NCI-H226 (cell line): ENCODE measurements at regions not wholly inside any gene's neighbourhood (a gene's known extent, or its start where the extent isn't known, plus 50 kb on each side); places are given as distances from the start of the nearest gene placed in this dataset.

Source experiments
- DNase-seq: peaks from one replicate; pipeline ENCODE4 v3.0.0-alpha.2; 2015

DNA sequence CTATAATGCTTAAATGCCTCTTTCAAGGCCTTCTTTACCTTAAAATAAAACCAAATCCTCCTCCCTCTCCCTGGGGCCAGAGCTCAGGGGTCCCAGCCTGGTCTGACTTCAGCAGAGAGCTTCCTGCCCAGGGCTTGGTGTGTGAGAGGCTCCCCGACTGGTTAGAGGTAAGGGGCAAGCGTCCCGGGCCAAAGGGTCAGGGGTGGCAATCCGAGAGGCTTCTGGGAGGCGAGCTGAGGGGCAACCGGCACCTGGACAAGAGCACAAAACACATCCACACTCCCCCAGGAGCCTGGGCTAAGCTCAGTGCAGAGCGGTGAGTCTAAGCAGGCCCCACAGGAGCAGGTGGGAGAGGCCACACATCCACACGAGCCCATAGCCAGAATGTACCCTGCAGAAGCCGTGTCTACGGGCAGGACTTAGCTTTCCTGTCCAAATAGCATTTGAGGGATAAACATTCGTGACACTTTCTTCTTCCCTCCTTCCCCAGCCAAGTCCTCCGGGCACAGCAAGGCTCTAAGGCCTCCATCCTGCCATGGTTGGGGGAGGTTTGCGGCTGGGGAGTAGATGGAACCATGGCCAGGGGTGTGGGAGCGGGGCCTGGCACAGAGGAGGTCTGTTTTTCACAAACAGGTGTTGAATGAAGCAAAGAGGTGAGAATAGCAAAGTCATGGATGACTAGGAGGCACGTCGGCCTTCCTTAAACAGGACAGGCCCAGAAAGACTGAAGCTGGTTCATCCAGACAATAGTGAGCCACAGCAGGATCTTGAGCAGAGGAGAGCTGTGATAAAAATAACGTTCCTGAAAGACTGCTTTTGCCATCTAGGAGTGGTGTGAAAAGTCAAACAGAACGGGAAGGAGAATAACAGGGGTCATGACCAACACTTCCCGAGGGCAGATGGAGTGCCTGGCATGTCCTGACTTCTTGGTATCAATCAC lies 98.7 kb upstream of the IQSEC1 start:
- no peak for DNase-seq

DNA sequence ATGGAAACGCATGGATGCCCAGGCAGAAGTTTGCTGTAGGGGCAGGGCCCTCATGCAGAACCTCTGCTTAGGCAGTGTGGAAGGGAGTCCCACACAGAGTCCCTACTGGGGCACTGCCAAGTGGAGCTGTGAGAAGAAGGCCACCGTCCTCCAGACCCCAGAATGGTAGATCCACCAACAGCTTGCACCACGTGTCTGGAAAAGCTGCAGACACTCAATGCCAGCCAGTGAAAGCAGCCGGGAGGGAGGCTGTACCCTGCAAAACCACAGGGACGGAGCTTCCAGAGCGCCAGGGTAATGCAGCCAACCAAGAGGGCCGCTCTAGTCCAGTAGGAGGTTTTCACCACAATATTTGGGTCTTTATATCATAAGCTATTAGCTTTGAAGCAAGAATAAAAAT lies 97.1 kb upstream of the IQSEC1 start:
- no peak for DNase-seq

GRCh38 chr3:13168391-13168790 lies 95.2 kb upstream of the IQSEC1 start:
- DNase-seq = no peak

GRCh38 chr3:13167829-13168228 lies 94.6 kb upstream of the IQSEC1 start:
- DNase-seq = no peak

- no peak for DNase-seq
These were observed 94.0 kb upstream of the IQSEC1 start for GRCh38 chr3:13167064-13167743.

- DNase-seq = no peak
These were observed 93.2 kb upstream of the IQSEC1 start for GRCh38 chr3:13166243-13167063.

DNA sequence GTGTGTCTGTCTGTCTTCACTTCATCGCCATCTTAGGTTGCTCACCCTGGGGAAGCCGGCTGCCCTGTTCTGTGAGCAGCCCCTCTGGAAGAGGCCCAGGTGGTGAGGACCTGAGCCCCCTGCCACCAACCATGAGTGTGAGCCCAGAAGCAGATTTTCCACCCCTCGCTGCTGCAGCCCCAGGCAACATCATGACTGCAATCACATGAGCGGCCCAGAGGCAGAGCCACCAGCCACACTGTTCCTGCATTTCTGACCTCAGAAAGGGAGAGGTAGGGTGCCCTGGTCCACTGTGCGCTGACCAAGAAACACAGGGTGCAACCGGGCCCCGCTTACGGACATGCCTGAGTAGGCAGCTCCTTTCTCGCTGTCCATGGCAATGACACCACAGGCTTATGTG lies 92.3 kb upstream of the IQSEC1 start:
- DNase-seq = no peak

DNA sequence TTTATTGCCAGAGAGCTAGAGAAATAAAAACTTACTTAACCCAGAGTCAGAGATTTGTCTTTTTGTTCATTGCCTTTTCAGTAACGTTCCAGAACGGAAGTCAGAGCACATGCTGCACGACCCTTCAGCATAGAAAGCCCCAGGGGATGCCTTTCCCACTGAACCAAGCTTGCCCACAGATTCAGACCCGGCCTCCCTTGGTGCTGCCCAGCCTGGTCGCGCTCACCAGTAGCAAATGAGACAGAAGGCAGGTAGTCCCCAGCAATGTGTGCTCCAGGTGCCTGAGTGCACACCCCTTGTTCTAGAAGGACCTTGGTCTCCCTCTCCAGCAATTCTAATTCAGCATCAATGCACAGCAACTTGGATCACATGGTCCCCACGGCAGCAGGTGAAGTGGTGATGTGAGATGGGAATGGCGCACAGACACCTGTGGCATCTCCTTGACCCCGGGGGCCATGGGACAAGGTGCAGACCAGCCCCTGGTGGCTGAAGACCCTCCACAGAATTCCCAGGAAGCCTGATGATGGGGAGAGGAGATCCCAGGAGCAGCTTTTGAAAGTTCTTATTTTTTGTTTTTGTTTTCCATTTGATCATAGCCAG lies 91.8 kb upstream of the IQSEC1 start:
- no peak for DNase-seq

GRCh38 chr3:13163848-13164382 lies 90.7 kb upstream of the IQSEC1 start:
- no peak for DNase-seq

DNA sequence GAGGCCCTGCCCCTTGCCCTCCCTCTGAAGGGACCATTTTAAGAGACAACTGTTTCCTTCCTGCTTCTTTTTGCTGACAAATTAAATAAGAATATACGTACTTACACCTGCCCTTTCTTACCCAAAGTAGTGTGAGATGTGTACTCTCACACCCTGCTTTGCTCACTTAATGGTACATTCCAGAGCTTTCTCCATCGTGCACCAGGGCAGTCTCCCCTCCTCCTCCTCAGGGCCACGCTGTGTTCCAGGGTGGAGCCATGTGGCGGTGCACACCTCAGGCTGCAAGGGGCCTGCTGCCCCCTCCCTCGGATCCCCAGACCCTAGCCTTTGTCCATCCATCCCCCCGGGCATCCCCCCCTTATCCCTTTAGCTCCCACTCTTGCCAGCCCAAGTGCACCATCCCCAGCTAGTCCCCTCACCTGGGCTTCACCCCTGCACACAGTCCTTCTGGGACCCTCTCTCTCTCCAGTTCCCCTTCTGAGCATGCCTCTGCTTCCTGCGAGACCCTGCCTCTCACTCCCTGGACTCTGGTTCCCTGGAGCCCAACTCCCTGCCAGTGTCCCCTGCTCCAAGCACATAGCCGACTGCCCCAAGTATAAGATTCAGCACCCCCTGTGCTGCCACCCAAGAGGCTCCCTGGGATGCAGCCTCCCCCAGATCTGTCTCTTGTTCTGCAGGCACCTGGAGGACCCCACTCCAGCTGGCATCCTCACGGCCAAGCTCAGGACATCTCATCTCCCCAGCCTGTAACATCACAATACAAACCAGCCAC lies 89.5 kb upstream of the IQSEC1 start:
- no peak for DNase-seq

- DNase-seq = no peak
These were observed 88.7 kb upstream of the IQSEC1 start for GRCh38 chr3:13161771-13162535.

DNA sequence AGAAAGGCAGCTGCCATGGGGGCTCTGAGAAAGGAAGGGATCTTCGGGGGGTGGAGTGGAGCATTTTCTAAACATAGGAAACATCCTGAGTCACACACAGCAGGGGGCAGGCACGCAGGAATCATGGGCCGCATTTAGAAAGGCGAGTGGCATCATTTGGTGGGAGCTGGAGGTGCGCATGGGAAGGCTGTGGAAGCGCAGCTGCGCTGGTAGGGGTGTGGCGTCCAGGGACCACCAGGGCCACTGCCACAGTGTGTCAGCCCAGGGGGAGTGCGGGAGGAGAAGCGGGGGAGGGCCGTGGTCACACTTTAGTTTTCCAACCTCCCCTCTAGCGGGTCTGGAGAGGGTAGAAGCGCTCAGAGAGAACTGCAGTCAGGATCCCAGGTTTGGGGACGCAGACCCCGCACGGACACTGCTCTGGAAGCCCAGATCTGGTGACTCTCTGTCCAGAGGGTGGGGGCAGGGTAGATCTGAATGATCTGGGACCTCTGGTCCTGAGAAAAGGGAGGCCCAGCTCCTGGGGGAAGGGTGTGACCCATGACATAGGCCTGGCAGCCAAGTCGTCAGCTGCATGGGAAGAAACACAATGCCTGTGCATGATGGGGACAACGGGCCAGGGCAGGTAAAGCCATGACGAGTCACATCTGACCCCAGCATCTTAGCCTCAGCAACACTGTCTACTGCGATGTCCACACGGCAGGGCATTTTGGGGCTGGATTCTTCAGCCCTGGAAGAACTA lies 88.0 kb upstream of the IQSEC1 start:
- DNase-seq = no peak

DNA sequence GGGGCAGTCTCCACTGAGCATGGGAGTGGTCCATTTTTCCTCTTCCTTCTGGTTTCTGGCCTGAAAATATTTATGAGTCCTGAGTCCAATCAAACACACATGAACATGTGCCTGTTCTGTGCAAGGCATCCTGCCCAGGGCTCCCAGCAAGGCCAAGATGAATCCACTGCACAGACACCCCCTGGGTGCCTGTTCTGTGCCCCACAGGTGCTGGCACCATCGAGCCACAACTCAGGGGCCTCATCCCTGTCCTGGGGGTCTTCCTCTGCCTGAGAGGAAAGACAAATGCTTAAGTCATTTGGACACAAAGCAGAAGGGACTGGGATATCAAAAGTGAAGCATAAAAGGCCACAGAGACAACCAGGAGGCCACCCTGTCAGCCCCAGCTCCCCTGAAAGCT lies 87.4 kb upstream of the IQSEC1 start:
- no peak for DNase-seq

GRCh38 chr3:13159890-13160289 lies 86.7 kb upstream of the IQSEC1 start:
- no peak for DNase-seq

DNA sequence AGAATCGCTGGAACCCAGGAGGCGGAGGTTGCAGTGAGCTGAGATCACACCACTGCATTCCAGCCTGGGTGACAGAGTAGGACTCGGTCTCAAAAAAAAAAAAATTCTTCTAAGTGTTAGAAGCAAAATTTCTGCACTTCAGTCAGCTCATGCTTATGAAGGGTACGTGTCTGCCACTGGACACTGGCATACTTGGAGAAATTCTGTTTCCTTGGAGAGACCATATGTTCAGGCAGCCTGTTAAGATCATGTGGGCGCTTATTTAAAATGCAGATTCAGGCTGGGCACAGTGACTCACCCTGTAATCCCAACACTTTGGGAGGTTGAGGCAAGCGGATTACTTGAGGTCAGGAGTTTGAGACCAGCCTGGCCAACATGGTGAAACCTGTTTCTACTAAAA lies 85.6 kb upstream of the IQSEC1 start:
- no peak for DNase-seq

- DNase-seq = no peak
These were observed 85.2 kb upstream of the IQSEC1 start for GRCh38 chr3:13158408-13158807.

DNA sequence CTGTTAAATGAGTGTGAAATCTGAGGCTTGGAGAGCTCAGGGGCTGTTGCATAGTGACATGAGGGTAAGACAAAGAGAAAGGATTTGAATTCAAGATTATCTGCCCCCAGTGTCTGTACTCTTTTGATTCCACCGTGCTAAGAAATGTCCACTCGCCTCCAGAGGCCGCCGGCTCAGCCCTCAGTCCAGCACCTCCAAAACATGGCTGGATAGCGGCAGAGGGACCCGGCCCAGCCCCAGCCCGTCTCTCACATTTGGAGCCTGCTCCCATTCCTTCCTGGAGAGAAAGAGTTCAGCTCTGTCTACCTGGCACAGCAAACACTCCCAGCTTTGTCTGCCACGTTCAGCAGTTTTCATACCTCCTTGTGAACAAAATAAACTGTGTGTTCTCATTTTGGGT lies 84.8 kb upstream of the IQSEC1 start:
- no peak for DNase-seq

GRCh38 chr3:13152826-13153710 lies 79.8 kb upstream of the IQSEC1 start:
- no peak for DNase-seq

DNA sequence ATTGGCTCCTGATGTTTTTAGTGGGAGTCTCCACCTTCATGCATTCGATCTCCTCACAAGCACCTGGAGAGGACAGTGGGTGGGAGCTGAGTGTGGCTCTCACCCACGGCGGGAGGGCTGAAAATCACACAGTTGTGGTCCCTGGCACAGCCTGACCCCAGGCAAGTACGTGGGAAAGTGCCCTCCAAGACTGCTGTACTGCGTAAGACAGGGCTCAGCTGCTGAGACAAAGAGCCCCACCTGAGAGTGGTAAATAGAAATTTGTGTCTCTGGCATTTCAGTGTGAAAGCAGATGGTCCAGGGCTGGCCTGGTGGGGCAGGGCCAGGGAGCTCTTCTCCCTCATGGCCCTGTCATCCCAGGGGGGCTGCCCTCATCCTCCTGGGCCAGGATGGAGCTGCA lies 77.4 kb upstream of the IQSEC1 start:
- DNase-seq = no peak
